ENCODE measurements at regions not wholly inside any gene's neighbourhood (a gene's known extent, or its start where the extent isn't known, plus 50 kb on each side); places are given as distances from the start of the nearest gene placed in this dataset.

DNA sequence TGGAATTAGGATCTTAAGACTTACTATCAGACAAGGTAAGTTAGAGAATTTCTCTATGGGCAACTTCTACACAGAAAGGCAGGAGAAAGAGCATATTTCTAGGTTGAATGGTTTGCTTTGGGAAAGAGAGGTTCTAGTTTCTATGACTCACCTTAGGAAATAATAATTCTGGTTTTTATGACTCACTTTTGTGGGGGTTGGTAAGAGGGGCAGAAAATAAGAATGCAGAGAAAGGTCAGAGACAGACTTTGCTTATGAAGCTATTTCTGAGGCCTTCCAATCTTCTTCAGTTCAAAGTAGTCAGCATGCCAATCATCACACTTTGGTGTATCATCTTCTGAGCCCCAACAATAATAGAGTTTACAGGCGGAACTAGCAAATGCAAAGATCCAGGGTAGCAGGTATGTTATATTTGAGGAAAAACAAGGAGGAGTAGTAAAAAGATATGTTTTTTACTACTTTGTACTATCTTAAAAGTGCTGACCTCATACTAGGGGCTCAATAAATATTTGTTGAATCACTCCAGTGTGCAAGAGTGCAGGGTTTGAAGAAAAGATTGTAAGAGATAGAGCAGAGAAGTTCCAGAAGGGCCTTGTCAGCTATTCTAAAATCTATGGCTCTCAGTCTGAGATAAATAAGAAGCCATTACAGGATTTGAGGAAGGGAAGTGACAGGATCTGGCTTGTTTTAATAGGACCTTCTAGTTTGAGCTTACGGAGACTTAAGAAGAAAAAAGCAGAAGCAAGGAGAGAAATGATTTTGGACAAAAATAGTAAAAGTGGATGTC lies 56.7 kb upstream of the LRFN5 start:
- TF ChIP-seq, protein P1, sequence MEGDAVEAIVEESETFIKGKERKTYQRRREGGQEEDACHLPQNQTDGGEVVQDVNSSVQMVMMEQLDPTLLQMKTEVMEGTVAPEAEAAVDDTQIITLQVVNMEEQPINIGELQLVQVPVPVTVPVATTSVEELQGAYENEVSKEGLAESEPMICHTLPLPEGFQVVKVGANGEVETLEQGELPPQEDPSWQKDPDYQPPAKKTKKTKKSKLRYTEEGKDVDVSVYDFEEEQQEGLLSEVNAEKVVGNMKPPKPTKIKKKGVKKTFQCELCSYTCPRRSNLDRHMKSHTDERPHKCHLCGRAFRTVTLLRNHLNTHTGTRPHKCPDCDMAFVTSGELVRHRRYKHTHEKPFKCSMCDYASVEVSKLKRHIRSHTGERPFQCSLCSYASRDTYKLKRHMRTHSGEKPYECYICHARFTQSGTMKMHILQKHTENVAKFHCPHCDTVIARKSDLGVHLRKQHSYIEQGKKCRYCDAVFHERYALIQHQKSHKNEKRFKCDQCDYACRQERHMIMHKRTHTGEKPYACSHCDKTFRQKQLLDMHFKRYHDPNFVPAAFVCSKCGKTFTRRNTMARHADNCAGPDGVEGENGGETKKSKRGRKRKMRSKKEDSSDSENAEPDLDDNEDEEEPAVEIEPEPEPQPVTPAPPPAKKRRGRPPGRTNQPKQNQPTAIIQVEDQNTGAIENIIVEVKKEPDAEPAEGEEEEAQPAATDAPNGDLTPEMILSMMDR (IDR thresholded peaks at IDR 0.05; ENCODE audit: low read depth, low read length, missing input control), result no peak
- TF ChIP-seq HNF4A (conservative IDR thresholded peaks at IDR 0.05) (no peak), FOXA1 (IDR thresholded peaks at IDR 0.05) (no peak), RAD21 (IDR thresholded peaks at IDR 0.05) (no peak), NR2F2 (IDR thresholded peaks at IDR 0.05) (no peak)
- TF ChIP-seq, protein P2, sequence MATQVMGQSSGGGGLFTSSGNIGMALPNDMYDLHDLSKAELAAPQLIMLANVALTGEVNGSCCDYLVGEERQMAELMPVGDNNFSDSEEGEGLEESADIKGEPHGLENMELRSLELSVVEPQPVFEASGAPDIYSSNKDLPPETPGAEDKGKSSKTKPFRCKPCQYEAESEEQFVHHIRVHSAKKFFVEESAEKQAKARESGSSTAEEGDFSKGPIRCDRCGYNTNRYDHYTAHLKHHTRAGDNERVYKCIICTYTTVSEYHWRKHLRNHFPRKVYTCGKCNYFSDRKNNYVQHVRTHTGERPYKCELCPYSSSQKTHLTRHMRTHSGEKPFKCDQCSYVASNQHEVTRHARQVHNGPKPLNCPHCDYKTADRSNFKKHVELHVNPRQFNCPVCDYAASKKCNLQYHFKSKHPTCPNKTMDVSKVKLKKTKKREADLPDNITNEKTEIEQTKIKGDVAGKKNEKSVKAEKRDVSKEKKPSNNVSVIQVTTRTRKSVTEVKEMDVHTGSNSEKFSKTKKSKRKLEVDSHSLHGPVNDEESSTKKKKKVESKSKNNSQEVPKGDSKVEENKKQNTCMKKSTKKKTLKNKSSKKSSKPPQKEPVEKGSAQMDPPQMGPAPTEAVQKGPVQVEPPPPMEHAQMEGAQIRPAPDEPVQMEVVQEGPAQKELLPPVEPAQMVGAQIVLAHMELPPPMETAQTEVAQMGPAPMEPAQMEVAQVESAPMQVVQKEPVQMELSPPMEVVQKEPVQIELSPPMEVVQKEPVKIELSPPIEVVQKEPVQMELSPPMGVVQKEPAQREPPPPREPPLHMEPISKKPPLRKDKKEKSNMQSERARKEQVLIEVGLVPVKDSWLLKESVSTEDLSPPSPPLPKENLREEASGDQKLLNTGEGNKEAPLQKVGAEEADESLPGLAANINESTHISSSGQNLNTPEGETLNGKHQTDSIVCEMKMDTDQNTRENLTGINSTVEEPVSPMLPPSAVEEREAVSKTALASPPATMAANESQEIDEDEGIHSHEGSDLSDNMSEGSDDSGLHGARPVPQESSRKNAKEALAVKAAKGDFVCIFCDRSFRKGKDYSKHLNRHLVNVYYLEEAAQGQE (IDR thresholded peaks at IDR 0.05), result no peak
